Glutamatergic neuron (in vitro differentiated cells): ENCODE measurements at regions not wholly inside any gene's neighbourhood (a gene's known extent, or its start where the extent isn't known, plus 50 kb on each side); places are given as distances from the start of the nearest gene placed in this dataset.

Experiments used
- DNase-seq: peaks from one replicate; pipeline ENCODE4 v3.0.0; 2022
- H3K27ac Mint-ChIP-seq: one replicate; pipeline ENCODE4 v1.8.0; 2020; ENCODE audit warnings: mild to moderate bottlenecking, mixed read lengths, inconsistent platforms; ENCODE audit not compliant: unreplicated experiment
- H3K27me3 Mint-ChIP-seq: one replicate; pipeline ENCODE4 v1.8.0; 2020; ENCODE audit warnings: mild to moderate bottlenecking, moderate library complexity, mixed read lengths, inconsistent platforms; ENCODE audit not compliant: unreplicated experiment
- H3K36me3 Mint-ChIP-seq: one replicate; pipeline ENCODE4 v1.8.0; 2020; ENCODE audit warnings: mild to moderate bottlenecking, mixed read lengths, inconsistent platforms; ENCODE audit not compliant: unreplicated experiment
- H3K4me1 Mint-ChIP-seq: one replicate; pipeline ENCODE4 v1.8.0; 2020; ENCODE audit warnings: mild to moderate bottlenecking, low read depth, mixed read lengths, inconsistent platforms; ENCODE audit not compliant: unreplicated experiment
- H3K4me3 Mint-ChIP-seq: one replicate; pipeline ENCODE4 v1.8.0; 2020; ENCODE audit warnings: mild to moderate bottlenecking, mixed read lengths, inconsistent platforms; ENCODE audit not compliant: unreplicated experiment
- H3K9me3 Mint-ChIP-seq: one replicate; pipeline ENCODE4 v1.8.0; 2020; ENCODE audit warnings: mild to moderate bottlenecking, moderate library complexity, mixed read lengths, inconsistent platforms; ENCODE audit not compliant: unreplicated experiment
- CTCF ChIP-seq: fragments of 200-600 bp; sonication (generic); IDR thresholded peaks from one replicate; pipeline ENCODE4 v1.5.0; 2021; ENCODE audit not compliant: partially characterized antibody, unreplicated experiment

GRCh38 chr2:12839339-12839738 lies 122.6 kb downstream of the TRIB2 start:
- Mint-ChIP-seq H3K4me1 (peaks cover 1% of the 10 kb centered on the region), H3K36me3 (no peaks in the 10 kb centered on the region), H3K4me3 (no peak overlapping the region), H3K27ac (no peak overlapping the region), H3K27me3 (no peaks in the 10 kb centered on the region), H3K9me3 (no peaks in the 10 kb centered on the region)
- no peak for TF ChIP-seq CTCF
- DNase-seq = no peak

GRCh38 chr2:12841021-12841420 lies 124.3 kb downstream of the TRIB2 start:
- no peaks in the 10 kb centered on the region for H3K27me3 Mint-ChIP-seq
- no peaks in the 10 kb centered on the region for H3K36me3 Mint-ChIP-seq
- no peak overlapping the region for H3K4me3 Mint-ChIP-seq
- H3K4me1 Mint-ChIP-seq = peaks cover 4% of the 10 kb centered on the region
- no peak for TF ChIP-seq CTCF
- no peaks in the 10 kb centered on the region for H3K9me3 Mint-ChIP-seq
- DNase-seq = no peak
- H3K27ac Mint-ChIP-seq = no peak overlapping the region

GRCh38 chr2:12842917-12843316 lies 126.2 kb downstream of the TRIB2 start:
- no peak overlapping the region for H3K27ac Mint-ChIP-seq
- no peaks in the 10 kb centered on the region for H3K36me3 Mint-ChIP-seq
- H3K4me3 Mint-ChIP-seq = no peak overlapping the region
- no peak for TF ChIP-seq CTCF
- peaks cover 8% of the 10 kb centered on the region for H3K4me1 Mint-ChIP-seq
- H3K9me3 Mint-ChIP-seq = no peaks in the 10 kb centered on the region
- H3K27me3 Mint-ChIP-seq = no peaks in the 10 kb centered on the region
- no peak for DNase-seq

GRCh38 chr2:12844511-12844910 lies 127.8 kb downstream of the TRIB2 start:
- Mint-ChIP-seq H3K4me1 (peaks cover 12% of the 10 kb centered on the region), H3K4me3 (no peak overlapping the region), H3K27ac (no peak overlapping the region), H3K36me3 (no peaks in the 10 kb centered on the region), H3K9me3 (no peaks in the 10 kb centered on the region), H3K27me3 (no peaks in the 10 kb centered on the region)
- no peak for DNase-seq
- no peak for TF ChIP-seq CTCF

- H3K9me3 Mint-ChIP-seq = peaks cover 2% of the 10 kb centered on the region
- peak; percentile 21 for DNase-seq
- TF ChIP-seq CTCF = no peak
- H3K27me3 Mint-ChIP-seq = no peaks in the 10 kb centered on the region
- H3K27ac Mint-ChIP-seq = peak overlapping the region; percentile 1
- no peak overlapping the region for H3K4me3 Mint-ChIP-seq
- H3K36me3 Mint-ChIP-seq = no peaks in the 10 kb centered on the region
- peaks cover 12% of the 10 kb centered on the region for H3K4me1 Mint-ChIP-seq
Observed at GRCh38 chr2:12847694-12848575, 131.2 kb downstream of the TRIB2 start.
